ENCODE measurements at regions not wholly inside any gene's neighbourhood (a gene's known extent, or its start where the extent isn't known, plus 50 kb on each side); places are given as distances from the start of the nearest gene placed in this dataset.

DNA sequence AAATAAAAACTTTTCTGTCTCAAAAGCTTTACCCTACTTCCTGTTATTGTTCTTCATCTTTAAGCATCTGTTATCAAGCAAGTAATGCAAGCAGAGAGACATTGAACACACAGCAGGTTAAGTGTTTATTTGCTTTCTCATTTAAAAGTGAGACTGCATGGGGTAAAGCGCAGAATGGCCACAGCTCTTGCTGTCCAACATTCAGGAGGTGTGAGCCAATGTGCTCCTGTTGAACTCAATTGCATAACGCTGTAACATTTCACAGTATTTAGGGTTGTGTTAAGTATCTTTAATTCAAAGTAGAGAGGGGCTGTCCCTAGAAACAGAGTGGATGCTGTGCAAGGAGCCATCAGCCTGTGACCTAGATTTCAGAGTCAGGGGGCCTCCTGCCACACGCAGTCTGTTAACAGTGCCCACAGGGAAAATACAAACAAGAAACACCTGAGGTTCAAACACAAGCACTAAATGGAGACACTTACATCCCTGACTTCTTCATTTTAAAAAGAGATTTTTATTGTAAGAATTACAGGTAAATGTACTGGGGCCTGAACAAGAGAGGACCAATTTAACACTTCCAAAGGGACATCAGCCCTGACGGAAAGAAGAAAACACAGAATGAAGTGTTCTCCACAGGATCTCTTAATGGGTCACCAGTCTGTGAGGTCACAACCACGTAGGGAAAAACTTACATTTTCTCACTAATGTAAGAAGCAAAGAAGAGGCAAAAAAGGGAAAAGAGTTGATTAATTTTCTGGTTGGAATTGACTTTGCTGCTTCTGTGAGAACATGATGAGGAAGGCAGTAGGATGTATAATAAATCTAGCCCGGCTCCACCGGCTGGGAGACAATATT is 815.1 kb downstream of the VGLL3 start:
- no peaks in the 10 kb centered on the region for H3K9me3 ChIP-seq (ENCODE audit: insufficient read depth, low read depth)
- no peak overlapping the region for H2AFZ ChIP-seq
- CTCF ChIA-PET: no interaction called here

DNA sequence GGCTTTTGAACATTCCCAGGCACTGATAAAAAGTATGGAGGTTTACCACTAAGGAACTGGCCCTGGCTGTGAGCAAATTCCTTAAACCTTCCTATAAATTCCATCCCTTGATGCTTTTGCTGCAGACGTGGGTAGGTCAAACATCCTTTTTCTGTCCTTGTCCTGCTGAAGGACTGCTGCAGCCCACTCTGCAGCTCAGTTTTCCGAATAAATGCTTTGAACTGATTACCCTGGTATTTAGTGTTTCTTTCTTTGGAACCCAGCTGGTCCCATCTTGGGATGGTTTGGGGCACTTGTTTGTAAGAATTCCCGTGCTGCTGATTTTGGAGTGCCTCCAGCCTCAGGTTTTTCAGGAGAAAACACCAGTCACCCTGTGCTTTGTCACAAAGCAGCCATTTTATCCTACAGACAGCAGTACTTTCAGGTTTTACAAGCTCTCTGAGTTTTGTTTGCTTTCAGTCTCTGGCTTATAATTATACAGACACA is 815.9 kb downstream of the VGLL3 start:
- TF ChIP-seq EZH2 (IDR thresholded peaks at IDR 0.05; ENCODE audit: low read depth) (no peak), CTCF (conservative IDR thresholded peaks at IDR 0.05) (no peak)
- ChIA-PET POLR2A (ENCODE audit: unreplicated experiment) (no interaction called here), CTCF (no interaction called here)
- Histone ChIP-seq H3K79me2 (ENCODE audit: low read depth) (no peaks in the 10 kb centered on the region), H3K4me2 (no peak overlapping the region), H3K27me3 (ENCODE audit: insufficient read depth, low read depth) (no peaks in the 10 kb centered on the region), H3K9me3 (ENCODE audit: insufficient read depth, low read depth) (no peaks in the 10 kb centered on the region), H3F3A (ENCODE audit: insufficient read depth, low read depth) (no peaks in the 10 kb centered on the region), H2AFZ (no peak overlapping the region), H3K27ac (no peak overlapping the region), H3K36me3 (ENCODE audit: low read depth) (no peaks in the 10 kb centered on the region), H3K4me1 (replicated peaks; ENCODE audit: insufficient read depth) (no peaks in the 10 kb centered on the region), H3K4me3 (no peak overlapping the region), H4K20me1 (ENCODE audit: insufficient read depth) (no peaks in the 10 kb centered on the region), H3K9me2 (ENCODE audit: insufficient read depth) (no peaks in the 10 kb centered on the region)
- intact Hi-C loops (cut with micrococcal nuclease; ENCODE audit: unreplicated experiment): no loop called here
- no peak for DNase-seq
- no TSS peak for BruUV-seq (replicated peaks)

More for the DNA sequence above, 815.1 kb downstream of the VGLL3 start:
- Histone ChIP-seq H3K9me2 (ENCODE audit: insufficient read depth) (no peaks in the 10 kb centered on the region), H3K27me3 (ENCODE audit: insufficient read depth, low read depth) (no peaks in the 10 kb centered on the region), H4K20me1 (ENCODE audit: insufficient read depth) (no peaks in the 10 kb centered on the region), H3K4me3 (no peak overlapping the region), H3K27ac (no peak overlapping the region), H3K4me1 (replicated peaks; ENCODE audit: insufficient read depth) (no peaks in the 10 kb centered on the region), H3K4me2 (no peak overlapping the region), H3F3A (ENCODE audit: insufficient read depth, low read depth) (no peaks in the 10 kb centered on the region), H3K36me3 (ENCODE audit: low read depth) (no peaks in the 10 kb centered on the region), H3K79me2 (ENCODE audit: low read depth) (no peaks in the 10 kb centered on the region)
- DNase-seq: no peak
- no TSS peak for BruUV-seq (replicated peaks)
- intact Hi-C loops (cut with micrococcal nuclease; ENCODE audit: unreplicated experiment): no loop called here
- POLR2A ChIA-PET (ENCODE audit: unreplicated experiment): no interaction called here
- TF ChIP-seq CTCF (conservative IDR thresholded peaks at IDR 0.05) (no peak), EZH2 (IDR thresholded peaks at IDR 0.05; ENCODE audit: low read depth) (no peak)

GRCh38 chr3:86173401-86173800 is 817.5 kb downstream of the VGLL3 start:
- no peaks in the 10 kb centered on the region for H3K4me1 ChIP-seq (replicated peaks; ENCODE audit: insufficient read depth)
- TF ChIP-seq CTCF (conservative IDR thresholded peaks at IDR 0.05) (no peak), EZH2 (IDR thresholded peaks at IDR 0.05; ENCODE audit: low read depth) (no peak)
- no peak overlapping the region for H3K4me3 ChIP-seq
- no peaks in the 10 kb centered on the region for H3K79me2 ChIP-seq (ENCODE audit: low read depth)
- intact Hi-C loops (cut with micrococcal nuclease; ENCODE audit: unreplicated experiment): no loop called here
- DNase-seq: no peak
- H3K27me3 ChIP-seq (ENCODE audit: insufficient read depth, low read depth): no peaks in the 10 kb centered on the region
- no peaks in the 10 kb centered on the region for H3F3A ChIP-seq (ENCODE audit: insufficient read depth, low read depth)
- no peak overlapping the region for H3K27ac ChIP-seq
- no peak overlapping the region for H2AFZ ChIP-seq
- H3K36me3 ChIP-seq (ENCODE audit: low read depth): no peaks in the 10 kb centered on the region
- H3K9me2 ChIP-seq (ENCODE audit: insufficient read depth): no peaks in the 10 kb centered on the region
- H4K20me1 ChIP-seq (ENCODE audit: insufficient read depth): no peaks in the 10 kb centered on the region
- no TSS peak for BruUV-seq (replicated peaks)
- no peaks in the 10 kb centered on the region for H3K9me3 ChIP-seq (ENCODE audit: insufficient read depth, low read depth)
- POLR2A ChIA-PET (ENCODE audit: unreplicated experiment): interaction anchor here (0.6 kb wide), 1 partner anchor 316 kb away, joined by 3 read pairs; no protein-coding TSS in a partner anchor
- no peak overlapping the region for H3K4me2 ChIP-seq
- CTCF ChIA-PET: no interaction called here
